ENCODE measurements at regions not wholly inside any gene's neighbourhood (a gene's known extent, or its start where the extent isn't known, plus 50 kb on each side); places are given as distances from the start of the nearest gene placed in this dataset.

DNA sequence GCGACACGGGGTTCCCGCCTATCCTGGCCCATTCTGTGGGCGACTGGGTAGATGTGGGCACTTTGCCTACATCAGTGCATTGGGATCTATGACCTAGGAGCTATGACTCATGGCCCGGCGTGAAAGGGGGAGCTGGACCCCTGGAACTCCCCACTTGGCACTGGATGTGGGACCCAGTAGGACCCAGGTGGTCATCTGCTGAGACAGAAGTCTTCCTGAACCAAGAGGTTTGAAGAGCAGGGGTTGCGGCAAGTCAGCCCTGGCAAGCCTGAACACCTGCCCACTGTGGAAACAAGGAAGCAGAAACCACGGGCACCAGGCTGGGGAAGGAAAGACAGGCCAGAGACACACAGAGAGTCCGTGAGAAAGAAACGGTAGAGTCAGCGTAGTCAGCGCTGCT lies 656.7 kb downstream of the AJAP1 start:
- no peak for TF ChIP-seq POLR2A (IDR thresholded peaks at IDR 0.05)
- TF ChIP-seq, protein P1, sequence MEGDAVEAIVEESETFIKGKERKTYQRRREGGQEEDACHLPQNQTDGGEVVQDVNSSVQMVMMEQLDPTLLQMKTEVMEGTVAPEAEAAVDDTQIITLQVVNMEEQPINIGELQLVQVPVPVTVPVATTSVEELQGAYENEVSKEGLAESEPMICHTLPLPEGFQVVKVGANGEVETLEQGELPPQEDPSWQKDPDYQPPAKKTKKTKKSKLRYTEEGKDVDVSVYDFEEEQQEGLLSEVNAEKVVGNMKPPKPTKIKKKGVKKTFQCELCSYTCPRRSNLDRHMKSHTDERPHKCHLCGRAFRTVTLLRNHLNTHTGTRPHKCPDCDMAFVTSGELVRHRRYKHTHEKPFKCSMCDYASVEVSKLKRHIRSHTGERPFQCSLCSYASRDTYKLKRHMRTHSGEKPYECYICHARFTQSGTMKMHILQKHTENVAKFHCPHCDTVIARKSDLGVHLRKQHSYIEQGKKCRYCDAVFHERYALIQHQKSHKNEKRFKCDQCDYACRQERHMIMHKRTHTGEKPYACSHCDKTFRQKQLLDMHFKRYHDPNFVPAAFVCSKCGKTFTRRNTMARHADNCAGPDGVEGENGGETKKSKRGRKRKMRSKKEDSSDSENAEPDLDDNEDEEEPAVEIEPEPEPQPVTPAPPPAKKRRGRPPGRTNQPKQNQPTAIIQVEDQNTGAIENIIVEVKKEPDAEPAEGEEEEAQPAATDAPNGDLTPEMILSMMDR (IDR thresholded peaks at IDR 0.05) = no peak
- H3K4me3 ChIP-seq (ENCODE audit: low read depth, poor library complexity, severe bottlenecking) = no peak overlapping the region
- no peak for DNase-seq (ENCODE audit: low spot score in 2 of 2)
- 60 to 72% methylated on average over 12 of the region's 12 CpGs for WGBS, 2 donors
- intact Hi-C loops (cut with DNase I; ENCODE audit: low total_unique reads) = no loop called here

DNA sequence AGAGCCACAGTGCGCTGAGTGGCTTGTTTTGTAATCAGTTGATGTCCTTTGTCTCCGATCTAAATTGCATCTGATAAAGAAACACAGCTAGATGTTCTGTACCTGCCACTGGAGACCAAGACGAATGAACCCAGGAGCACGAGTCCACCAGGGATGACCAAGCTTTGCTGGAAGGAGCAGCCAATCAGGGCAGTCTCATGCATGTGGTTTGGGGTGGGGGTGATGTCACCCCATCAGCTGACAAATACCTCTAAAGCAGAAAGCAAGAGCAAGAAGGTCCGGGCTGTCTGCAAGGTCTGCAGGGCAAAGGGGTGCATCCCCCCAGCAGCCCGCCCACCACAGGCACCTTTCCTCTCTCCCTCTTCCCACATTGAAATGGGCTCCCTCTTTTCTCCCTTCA lies 653.8 kb downstream of the AJAP1 start:
- no peak for TF ChIP-seq POLR2A (IDR thresholded peaks at IDR 0.05)
- TF ChIP-seq, protein P1 (IDR thresholded peaks at IDR 0.05) = no peak
- 68 to 74% methylated on average over 6 of the region's 6 CpGs for WGBS, 2 donors
- intact Hi-C loops (cut with DNase I; ENCODE audit: low total_unique reads) = no loop called here
- no peak overlapping the region for H3K4me3 ChIP-seq (ENCODE audit: low read depth, poor library complexity, severe bottlenecking)
- no peak for DNase-seq (ENCODE audit: low spot score in 2 of 2)

DNA sequence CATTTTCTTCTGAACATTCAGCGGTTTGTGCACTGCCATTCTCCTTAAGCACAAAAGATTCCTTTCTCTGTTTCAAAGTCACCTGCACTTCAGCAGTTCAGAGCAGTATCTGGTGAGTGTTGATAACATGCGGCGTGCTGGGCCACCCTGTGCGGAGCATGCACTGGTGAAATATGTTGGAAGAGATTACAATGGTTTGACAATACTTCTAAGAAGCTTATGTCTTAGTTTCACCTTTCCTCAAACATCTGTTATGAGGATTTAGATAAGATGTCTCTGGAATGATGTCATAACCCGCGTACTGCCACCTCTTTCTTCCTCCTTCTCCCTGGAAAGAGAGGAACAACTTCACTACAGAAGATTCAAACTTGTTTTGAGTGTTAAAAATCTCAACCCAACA lies 650.3 kb downstream of the AJAP1 start:
- 85 to 88% methylated on average over 6 of the region's 6 CpGs for WGBS, 2 donors
- H3K4me3 ChIP-seq (ENCODE audit: low read depth, poor library complexity, severe bottlenecking) = no peak overlapping the region
- intact Hi-C loops (cut with DNase I; ENCODE audit: low total_unique reads) = no loop called here
- TF ChIP-seq, protein P1 (IDR thresholded peaks at IDR 0.05) = no peak
- TF ChIP-seq POLR2A (IDR thresholded peaks at IDR 0.05) = no peak
- no peak for DNase-seq (ENCODE audit: low spot score in 2 of 2)

DNA sequence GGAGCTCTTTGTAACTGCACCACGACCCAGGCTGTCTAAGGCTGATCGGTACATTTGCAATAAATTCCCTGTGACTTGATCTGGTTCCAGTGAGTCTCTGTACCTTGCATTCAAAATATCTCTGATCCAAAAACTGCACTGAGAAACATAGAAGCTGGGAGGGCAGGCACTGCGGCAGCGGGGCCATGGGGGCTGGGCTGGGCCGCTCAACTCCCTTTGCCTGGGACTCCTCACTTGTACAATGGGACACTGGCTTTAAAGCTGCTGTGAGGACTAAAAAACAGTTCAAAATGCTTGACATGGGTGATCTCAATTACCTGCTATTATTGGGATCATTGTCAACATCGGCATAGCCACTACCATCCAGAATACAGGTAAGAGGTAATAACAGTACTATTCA lies 644.0 kb downstream of the AJAP1 start:
- intact Hi-C loops (cut with DNase I; ENCODE audit: low total_unique reads) = no loop called here
- TF ChIP-seq, protein P1 (IDR thresholded peaks at IDR 0.05) = no peak
- TF ChIP-seq POLR2A (IDR thresholded peaks at IDR 0.05) = no peak
- DNase-seq (ENCODE audit: low spot score in 2 of 2) = peak in 1 of 2 donors; percentile 63
- no peak overlapping the region for H3K4me3 ChIP-seq (ENCODE audit: low read depth, poor library complexity, severe bottlenecking)
- WGBS, 2 donors = 93 to 97% methylated on average over 6 of the region's 6 CpGs

DNA sequence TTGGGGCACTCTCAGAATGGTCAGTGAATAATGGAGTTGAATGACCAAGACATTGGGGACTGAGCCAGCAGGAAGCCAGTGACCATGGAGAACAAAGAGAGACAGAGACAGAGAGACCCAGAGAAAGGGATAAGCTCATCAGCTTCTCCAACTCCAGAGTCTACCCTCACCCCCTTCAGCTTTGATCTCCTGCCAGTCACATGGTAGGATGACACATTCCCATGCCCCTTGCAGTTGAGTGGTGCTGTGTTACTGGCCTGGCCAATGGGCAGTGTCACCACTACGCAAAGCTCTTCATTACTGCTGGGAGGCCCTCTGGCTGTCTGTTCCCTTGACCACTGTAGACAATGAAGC lies 643.5 kb downstream of the AJAP1 start:
- intact Hi-C loops (cut with DNase I; ENCODE audit: low total_unique reads) = no loop called here
- TF ChIP-seq POLR2A (IDR thresholded peaks at IDR 0.05) = no peak
- TF ChIP-seq, protein P1 (IDR thresholded peaks at IDR 0.05) = no peak
- H3K4me3 ChIP-seq (ENCODE audit: low read depth, poor library complexity, severe bottlenecking) = no peak overlapping the region
- 85 to 86% methylated on average over 1 of the region's 1 CpG for WGBS, 2 donors
- DNase-seq (ENCODE audit: low spot score in 2 of 2) = no peak

DNA sequence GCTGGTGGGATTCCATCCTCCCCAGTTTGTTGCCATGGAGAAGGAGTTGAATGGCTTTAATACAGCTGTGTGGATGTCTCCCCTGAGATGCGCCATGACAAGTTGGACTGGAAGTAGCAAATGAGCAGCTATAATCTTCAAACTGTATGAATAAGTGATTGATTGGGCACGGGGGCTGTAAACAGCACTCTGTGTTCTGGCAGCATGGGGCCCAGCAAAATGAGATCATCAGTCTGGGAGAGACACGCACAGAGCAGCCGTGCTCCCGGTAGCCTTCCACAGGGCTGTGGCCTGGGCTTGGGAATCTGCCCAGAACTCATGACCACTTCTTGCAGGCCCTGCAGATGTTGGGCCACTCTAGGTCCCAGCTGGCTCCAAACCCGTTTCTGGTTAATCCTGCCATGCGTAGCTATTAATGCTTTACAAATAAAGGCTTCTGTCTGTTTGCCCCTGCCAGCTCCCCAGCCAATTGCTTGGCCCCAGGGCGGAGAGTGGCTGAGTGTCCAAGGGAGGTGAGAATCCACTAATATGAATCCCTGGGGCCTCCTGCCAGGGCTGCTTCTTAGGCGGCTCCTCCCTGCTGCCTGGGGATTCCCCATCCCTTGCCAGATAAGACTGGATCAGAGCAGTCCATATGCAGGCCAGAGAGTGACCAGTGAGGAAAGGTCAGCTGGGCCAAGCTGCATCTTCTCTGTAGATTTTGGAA lies 642.9 kb downstream of the AJAP1 start:
- no peak overlapping the region for H3K4me3 ChIP-seq (ENCODE audit: low read depth, poor library complexity, severe bottlenecking)
- 40 to 42% methylated on average over 9 of the region's 9 CpGs for WGBS, 2 donors
- peak; percentile 27 to 81 for DNase-seq (ENCODE audit: low spot score in 2 of 2)
- TF ChIP-seq POLR2A (IDR thresholded peaks at IDR 0.05) = no peak
- TF ChIP-seq, protein P1 (IDR thresholded peaks at IDR 0.05) = no peak
- intact Hi-C loops (cut with DNase I; ENCODE audit: low total_unique reads) = no loop called here

Measured in lower leg skin (tissue), 4 donors.